C4-2B (cell line): ENCODE measurements at regions not wholly inside any gene's neighbourhood (a gene's known extent, or its start where the extent isn't known, plus 50 kb on each side); places are given as distances from the start of the nearest gene placed in this dataset.

Experiments
- ZFX ChIP-seq: fragments of 450-650 bp; IDR thresholded peaks from 2 replicates; pipeline ENCODE4 v1.6.1; 2017
- TF ChIP-seq, protein P1 (sequence below): fragments of 450-650 bp; conservative IDR thresholded peaks from 2 replicates; pipeline ENCODE4 v1.5.1; 2017; ENCODE audit warnings: mild to moderate bottlenecking

- TF ChIP-seq, protein P1, sequence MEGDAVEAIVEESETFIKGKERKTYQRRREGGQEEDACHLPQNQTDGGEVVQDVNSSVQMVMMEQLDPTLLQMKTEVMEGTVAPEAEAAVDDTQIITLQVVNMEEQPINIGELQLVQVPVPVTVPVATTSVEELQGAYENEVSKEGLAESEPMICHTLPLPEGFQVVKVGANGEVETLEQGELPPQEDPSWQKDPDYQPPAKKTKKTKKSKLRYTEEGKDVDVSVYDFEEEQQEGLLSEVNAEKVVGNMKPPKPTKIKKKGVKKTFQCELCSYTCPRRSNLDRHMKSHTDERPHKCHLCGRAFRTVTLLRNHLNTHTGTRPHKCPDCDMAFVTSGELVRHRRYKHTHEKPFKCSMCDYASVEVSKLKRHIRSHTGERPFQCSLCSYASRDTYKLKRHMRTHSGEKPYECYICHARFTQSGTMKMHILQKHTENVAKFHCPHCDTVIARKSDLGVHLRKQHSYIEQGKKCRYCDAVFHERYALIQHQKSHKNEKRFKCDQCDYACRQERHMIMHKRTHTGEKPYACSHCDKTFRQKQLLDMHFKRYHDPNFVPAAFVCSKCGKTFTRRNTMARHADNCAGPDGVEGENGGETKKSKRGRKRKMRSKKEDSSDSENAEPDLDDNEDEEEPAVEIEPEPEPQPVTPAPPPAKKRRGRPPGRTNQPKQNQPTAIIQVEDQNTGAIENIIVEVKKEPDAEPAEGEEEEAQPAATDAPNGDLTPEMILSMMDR = no peak
- no peak for TF ChIP-seq ZFX
Measured at GRCh38 chr13:90205911-90206310, 1141.6 kb upstream of the MIR17HG start.
